ENCODE measurements at regions not wholly inside any gene's neighbourhood (a gene's known extent, or its start where the extent isn't known, plus 50 kb on each side); places are given as distances from the start of the nearest gene placed in this dataset.

- Histone ChIP-seq H3K27ac (ENCODE audit: low read depth in 1 of 2, low read length in 2 of 2) (no peak overlapping the region), H3K9ac (ENCODE audit: low read depth in 1 of 2, low read length in 2 of 2) (no peak overlapping the region), H3K27me3 (ENCODE audit: control insufficient read depth in 4 of 4, insufficient read depth in 4 of 4, low read length in 3 of 4) (no peaks in the 10 kb centered on the region), H3K4me3 (ENCODE audit: low read depth in 1 of 3, low read length in 3 of 3) (no peak overlapping the region), H3K9me3 (ENCODE audit: control insufficient read depth in 4 of 4, low read length in 3 of 4) (no peaks in the 10 kb centered on the region), H3K4me1 (ENCODE audit: control insufficient read depth in 4 of 4, insufficient read depth in 4 of 4, low read length in 3 of 4) (no peaks in the 10 kb centered on the region), H3K36me3 (ENCODE audit: control insufficient read depth in 4 of 4, insufficient read depth in 3 of 4, low read depth in 1 of 4, low read length in 3 of 4) (no peaks in the 10 kb centered on the region)
- no peak for TF ChIP-seq CTCF (IDR thresholded peaks at IDR 0.05; ENCODE audit: low read depth, low read length, missing input control)
- no peak for TF ChIP-seq ATF3 (IDR thresholded peaks at IDR 0.05)
- no peak for TF ChIP-seq GABPA (IDR thresholded peaks at IDR 0.05 in 1 of 2, conservative IDR thresholded peaks at IDR 0.05 in 1 of 2)
- no peak for TF ChIP-seq HNF4G (IDR thresholded peaks at IDR 0.05)
- TF ChIP-seq JUND (IDR thresholded peaks at IDR 0.05) = no peak
- TF ChIP-seq NR2F2 (IDR thresholded peaks at IDR 0.05) = no peak
- no peak for TF ChIP-seq MAX (IDR thresholded peaks at IDR 0.05)
- 76% methylated on average over 1 of the region's 1 CpG for WGBS
- DNase-seq (ENCODE audit: low spot score) = no peak
Observed at GRCh38 chr2:78601113-78601512, 424.4 kb upstream of the REG3G start.

GRCh38 chr2:78602862-78603261 lies 422.6 kb upstream of the REG3G start:
- H3K9ac ChIP-seq (ENCODE audit: low read depth in 1 of 2, low read length in 2 of 2) = no peak overlapping the region
- TF ChIP-seq JUND (IDR thresholded peaks at IDR 0.05) (no peak), NR2F2 (IDR thresholded peaks at IDR 0.05) (no peak), TAF1 (conservative IDR thresholded peaks at IDR 0.05) (no peak)
- WGBS = 84% methylated on average over 4 of the region's 4 CpGs
- H3K9me3 ChIP-seq (ENCODE audit: control insufficient read depth in 4 of 4, low read length in 3 of 4) = no peaks in the 10 kb centered on the region
- no peaks in the 10 kb centered on the region for H3K4me1 ChIP-seq (ENCODE audit: control insufficient read depth in 4 of 4, insufficient read depth in 4 of 4, low read length in 3 of 4)
- H3K36me3 ChIP-seq (ENCODE audit: control insufficient read depth in 4 of 4, insufficient read depth in 3 of 4, low read depth in 1 of 4, low read length in 3 of 4) = no peaks in the 10 kb centered on the region
- H3K27ac ChIP-seq (ENCODE audit: low read depth in 1 of 2, low read length in 2 of 2) = no peak overlapping the region
- no peak for DNase-seq (ENCODE audit: low spot score)
- H3K4me3 ChIP-seq (ENCODE audit: low read depth in 1 of 3, low read length in 3 of 3) = no peak overlapping the region
- no peaks in the 10 kb centered on the region for H3K27me3 ChIP-seq (ENCODE audit: control insufficient read depth in 4 of 4, insufficient read depth in 4 of 4, low read length in 3 of 4)

GRCh38 chr2:78606895-78607294 lies 418.6 kb upstream of the REG3G start:
- DNase-seq (ENCODE audit: low spot score) = no peak
- WGBS = 14% methylated on average over 2 of the region's 2 CpGs
- no peaks in the 10 kb centered on the region for H3K27me3 ChIP-seq (ENCODE audit: control insufficient read depth in 4 of 4, insufficient read depth in 4 of 4, low read length in 3 of 4)
- no peaks in the 10 kb centered on the region for H3K36me3 ChIP-seq (ENCODE audit: control insufficient read depth in 4 of 4, insufficient read depth in 3 of 4, low read depth in 1 of 4, low read length in 3 of 4)
- no peaks in the 10 kb centered on the region for H3K4me1 ChIP-seq (ENCODE audit: control insufficient read depth in 4 of 4, insufficient read depth in 4 of 4, low read length in 3 of 4)
- no peak overlapping the region for H3K4me3 ChIP-seq (ENCODE audit: low read depth in 1 of 3, low read length in 3 of 3)
- no peak for TF ChIP-seq GABPA (IDR thresholded peaks at IDR 0.05 in 1 of 2, conservative IDR thresholded peaks at IDR 0.05 in 1 of 2)
- TF ChIP-seq HNF4A (conservative IDR thresholded peaks at IDR 0.05) = no peak
- TF ChIP-seq YY1 (IDR thresholded peaks at IDR 0.05) = no peak
- TF ChIP-seq JUND (IDR thresholded peaks at IDR 0.05) = no peak
- no peak for TF ChIP-seq EGR1 (IDR thresholded peaks at IDR 0.05; ENCODE audit: low read depth in 2 of 2)
- no peak for TF ChIP-seq CTCF (IDR thresholded peaks at IDR 0.05; ENCODE audit: low read depth, low read length, missing input control)
- TF ChIP-seq RAD21 (IDR thresholded peaks at IDR 0.05) = no peak
- TF ChIP-seq RXRA (IDR thresholded peaks at IDR 0.05) = no peak
- no peak for TF ChIP-seq FOXA2 (IDR thresholded peaks at IDR 0.05)
- no peak for TF ChIP-seq REST (IDR thresholded peaks at IDR 0.05)
- no peak for TF ChIP-seq HNF4G (IDR thresholded peaks at IDR 0.05)
- TF ChIP-seq SP1 (IDR thresholded peaks at IDR 0.05) = no peak
- TF ChIP-seq ZBTB33 (IDR thresholded peaks at IDR 0.05) = no peak
- TF ChIP-seq TAF1 (conservative IDR thresholded peaks at IDR 0.05) = no peak
- TF ChIP-seq FOXA1 (IDR thresholded peaks at IDR 0.05) = no peak
- no peaks in the 10 kb centered on the region for H3K9me3 ChIP-seq (ENCODE audit: control insufficient read depth in 4 of 4, low read length in 3 of 4)
- no peak overlapping the region for H3K9ac ChIP-seq (ENCODE audit: low read depth in 1 of 2, low read length in 2 of 2)
- H3K27ac ChIP-seq (ENCODE audit: low read depth in 1 of 2, low read length in 2 of 2) = no peak overlapping the region
